SK-N-SH treated with all-trans-retinoic acid at 6 μM for 48 hours (cell line): ENCODE measurements at regions not wholly inside any gene's neighbourhood (a gene's known extent, or its start where the extent isn't known, plus 50 kb on each side); places are given as distances from the start of the nearest gene placed in this dataset.

Experiments used
- ATAC-seq: fragments of 200-7000 bp; cut with Tn5 transposase; 3 replicates; pipeline ENCODE4 v1.9.1; 2020; ENCODE audit warnings: mild to moderate bottlenecking, moderate library complexity
- BACH2 ChIP-seq: fragments of 250-450 bp; sonication (Bioruptor Pico); IDR thresholded peaks from 2 replicates; pipeline ENCODE4 v1.9.0; 2021; ENCODE audit warnings: mild to moderate bottlenecking, borderline replicate concordance
- CSDC2 ChIP-seq: fragments of 250-450 bp; sonication (Bioruptor Pico); IDR thresholded peaks from 2 replicates; pipeline ENCODE4 v1.5.0; 2020; ENCODE audit warnings: mild to moderate bottlenecking, moderate library complexity
- ESRRG ChIP-seq: fragments of 250-450 bp; sonication (Bioruptor Pico); IDR thresholded peaks from 2 replicates; pipeline ENCODE4 v1.6.1; 2021; ENCODE audit warnings: mild to moderate bottlenecking
- GLIS3 ChIP-seq: fragments of 250-450 bp; sonication (Bioruptor Pico); IDR thresholded peaks from 2 replicates; pipeline ENCODE4 v1.5.0; 2020; ENCODE audit warnings: mild to moderate bottlenecking, moderate library complexity
- ISL1 ChIP-seq: fragments of 250-450 bp; sonication (Bioruptor Pico); IDR thresholded peaks from 2 replicates; pipeline ENCODE4 v2.1.2; 2022; ENCODE audit warnings: mild to moderate bottlenecking, moderate library complexity
- OSR1 ChIP-seq: fragments of 250-450 bp; sonication (Bioruptor Pico); IDR thresholded peaks from 2 replicates; pipeline ENCODE4 v1.8.0; 2022; ENCODE audit warnings: moderate library complexity, mild to moderate bottlenecking, inconsistent platforms
- PPARA ChIP-seq: fragments of 250-450 bp; sonication (Bioruptor Pico); IDR thresholded peaks from 2 replicates; pipeline ENCODE4 v1.5.0; 2020; ENCODE audit warnings: mild to moderate bottlenecking, borderline replicate concordance
- RARB ChIP-seq: fragments of 250-450 bp; sonication (Bioruptor Pico); IDR thresholded peaks from 2 replicates; pipeline ENCODE4 v1.8.0; 2021; ENCODE audit warnings: mild to moderate bottlenecking, moderate library complexity
- SNAI2 ChIP-seq: fragments of 250-450 bp; sonication (Bioruptor Pico); IDR thresholded peaks from 2 replicates; pipeline ENCODE4 v1.5.0; 2020; ENCODE audit warnings: mild to moderate bottlenecking, moderate library complexity
- TOX ChIP-seq: fragments of 250-450 bp; sonication (Bioruptor Pico); IDR thresholded peaks from 2 replicates; pipeline ENCODE4 v1.8.0; 2021; ENCODE audit warnings: mild to moderate bottlenecking, moderate library complexity, borderline replicate concordance
- ZFP3 ChIP-seq: fragments of 250-450 bp; sonication (Bioruptor Pico); IDR thresholded peaks from 2 replicates; pipeline ENCODE4 v1.5.0; 2020; ENCODE audit warnings: mild to moderate bottlenecking, moderate library complexity
- ZFP30 ChIP-seq: fragments of 450-650 bp; formaldehyde crosslinking; IDR thresholded peaks from 2 replicates; pipeline ENCODE4 v1.5.0; 2022; ENCODE audit warnings: mild to moderate bottlenecking, moderate library complexity
- ZNF565 ChIP-seq: fragments of 450-650 bp; formaldehyde crosslinking; conservative IDR thresholded peaks from 2 replicates; pipeline ENCODE4 v1.5.0; 2020; ENCODE audit warnings: low read depth, mild to moderate bottlenecking, moderate library complexity
- ZNF8 ChIP-seq: fragments of 450-650 bp; formaldehyde crosslinking; IDR thresholded peaks from 2 replicates; pipeline ENCODE4 v1.5.0; 2020; ENCODE audit warnings: mild to moderate bottlenecking, moderate library complexity
- TF ChIP-seq, protein P1 (sequence below): fragments of 250-450 bp; sonication (Bioruptor Pico); IDR thresholded peaks from 2 replicates; pipeline ENCODE4 v1.5.1; 2020; ENCODE audit warnings: low read depth, mild to moderate bottlenecking, moderate library complexity
- TF ChIP-seq, protein P2 (sequence below): fragments of 250-450 bp; sonication (Bioruptor Pico); IDR thresholded peaks from 2 replicates; pipeline ENCODE4 v1.8.0; 2021; ENCODE audit warnings: low read depth, mild to moderate bottlenecking, moderate library complexity, borderline replicate concordance
- TF ChIP-seq, protein P3 (sequence below): fragments of 250-450 bp; sonication (Bioruptor Pico); IDR thresholded peaks from 2 replicates; pipeline ENCODE4 v1.5.0; 2020; ENCODE audit warnings: mild to moderate bottlenecking, moderate library complexity
- TF ChIP-seq, protein P4 (sequence below): fragments of 250-450 bp; sonication (Bioruptor Pico); IDR thresholded peaks from 2 replicates; pipeline ENCODE4 v1.5.1; 2021; ENCODE audit warnings: mild to moderate bottlenecking, moderate library complexity

DNA sequence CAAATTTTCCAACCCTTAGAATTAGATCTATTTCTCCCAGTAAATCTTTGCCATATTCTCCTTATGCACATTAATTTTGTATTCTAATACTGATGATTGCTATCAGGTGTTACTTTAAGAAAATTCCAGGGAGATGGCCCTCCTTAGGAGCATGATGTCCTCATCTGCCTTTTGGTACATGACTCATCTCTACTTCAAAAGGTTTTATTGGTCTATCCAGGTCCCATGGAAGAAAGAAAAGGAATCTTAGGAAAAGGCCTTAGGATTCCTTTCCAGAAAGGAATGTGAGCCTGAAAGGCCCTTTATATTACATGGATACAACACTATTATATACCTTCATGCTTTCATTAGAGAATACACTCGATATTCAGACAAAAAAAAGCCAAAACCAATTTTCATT, 968.2 kb downstream of the STIM2 start:
- TF ChIP-seq ISL1 (no peak), OSR1 (no peak), ESRRG (CRISPR knock-in tag) (no peak)
- TF ChIP-seq, protein P1, sequence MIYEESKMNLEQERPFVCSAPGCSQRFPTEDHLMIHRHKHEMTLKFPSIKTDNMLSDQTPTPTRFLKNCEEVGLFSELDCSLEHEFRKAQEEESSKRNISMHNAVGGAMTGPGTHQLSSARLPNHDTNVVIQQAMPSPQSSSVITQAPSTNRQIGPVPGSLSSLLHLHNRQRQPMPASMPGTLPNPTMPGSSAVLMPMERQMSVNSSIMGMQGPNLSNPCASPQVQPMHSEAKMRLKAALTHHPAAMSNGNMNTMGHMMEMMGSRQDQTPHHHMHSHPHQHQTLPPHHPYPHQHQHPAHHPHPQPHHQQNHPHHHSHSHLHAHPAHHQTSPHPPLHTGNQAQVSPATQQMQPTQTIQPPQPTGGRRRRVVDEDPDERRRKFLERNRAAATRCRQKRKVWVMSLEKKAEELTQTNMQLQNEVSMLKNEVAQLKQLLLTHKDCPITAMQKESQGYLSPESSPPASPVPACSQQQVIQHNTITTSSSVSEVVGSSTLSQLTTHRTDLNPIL (CRISPR knock-in tag): no peak
- no peak for ATAC-seq

DNA sequence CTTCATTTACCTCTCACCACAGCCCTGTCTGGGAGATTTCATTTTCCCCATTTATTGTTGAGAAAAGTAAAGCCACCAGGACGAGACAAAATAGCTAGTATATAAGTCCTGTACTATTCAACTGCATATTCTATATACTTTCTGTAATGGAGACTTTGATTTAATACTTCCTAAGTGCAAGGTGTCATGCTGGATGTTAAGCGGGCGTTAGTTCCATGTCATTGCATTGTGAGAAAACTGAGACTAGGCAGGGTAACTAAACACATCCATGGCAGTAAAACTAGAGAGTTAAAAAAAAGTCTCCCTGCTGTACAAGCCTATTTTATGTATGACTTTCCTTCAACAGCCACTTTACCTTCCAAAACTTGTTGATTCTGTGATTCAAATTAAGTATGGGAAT, 969.6 kb downstream of the STIM2 start:
- no peak for ATAC-seq
- TF ChIP-seq BACH2 (CRISPR knock-in tag): no peak
- TF ChIP-seq, protein P1 (CRISPR knock-in tag): no peak
- no peak for TF ChIP-seq SNAI2
- TF ChIP-seq RARB (CRISPR knock-in tag): no peak
- TF ChIP-seq, all 23 proteins: peak for 0

DNA sequence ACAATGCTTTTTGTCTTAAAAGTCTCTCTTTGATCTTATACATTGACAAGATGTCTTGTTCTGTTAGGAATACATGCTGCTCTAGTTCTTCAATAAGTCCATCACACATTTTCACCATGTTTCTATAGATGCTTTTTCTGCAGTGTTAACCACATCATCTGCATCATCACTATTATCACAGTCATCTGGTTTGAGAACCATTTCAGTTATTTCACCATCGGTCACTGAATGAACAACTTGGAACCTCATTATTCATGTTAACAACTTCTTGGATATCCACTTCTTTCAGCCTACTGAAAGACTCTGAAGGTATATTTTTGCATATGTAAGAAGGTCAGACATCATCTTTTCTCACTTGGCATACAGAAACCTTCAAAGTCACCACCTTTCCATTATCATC, 975.2 kb downstream of the STIM2 start:
- TF ChIP-seq, protein P2, sequence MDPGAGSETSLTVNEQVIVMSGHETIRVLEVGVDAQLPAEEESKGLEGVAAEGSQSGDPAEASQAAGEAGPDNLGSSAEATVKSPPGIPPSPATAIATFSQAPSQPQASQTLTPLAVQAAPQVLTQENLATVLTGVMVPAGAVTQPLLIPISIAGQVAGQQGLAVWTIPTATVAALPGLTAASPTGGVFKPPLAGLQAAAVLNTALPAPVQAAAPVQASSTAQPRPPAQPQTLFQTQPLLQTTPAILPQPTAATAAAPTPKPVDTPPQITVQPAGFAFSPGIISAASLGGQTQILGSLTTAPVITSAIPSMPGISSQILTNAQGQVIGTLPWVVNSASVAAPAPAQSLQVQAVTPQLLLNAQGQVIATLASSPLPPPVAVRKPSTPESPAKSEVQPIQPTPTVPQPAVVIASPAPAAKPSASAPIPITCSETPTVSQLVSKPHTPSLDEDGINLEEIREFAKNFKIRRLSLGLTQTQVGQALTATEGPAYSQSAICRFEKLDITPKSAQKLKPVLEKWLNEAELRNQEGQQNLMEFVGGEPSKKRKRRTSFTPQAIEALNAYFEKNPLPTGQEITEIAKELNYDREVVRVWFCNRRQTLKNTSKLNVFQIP (CRISPR knock-in tag): no peak
- TF ChIP-seq ZNF565 (CRISPR knock-in tag) (no peak), GLIS3 (CRISPR knock-in tag) (no peak), CSDC2 (no peak), ZNF8 (CRISPR knock-in tag) (no peak), RARB (CRISPR knock-in tag) (no peak), ZFP3 (CRISPR knock-in tag) (no peak), PPARA (CRISPR knock-in tag) (no peak), TOX (CRISPR knock-in tag) (no peak), ISL1 (no peak), OSR1 (no peak)
- TF ChIP-seq, protein P1 (CRISPR knock-in tag): no peak
- no peak for ATAC-seq

DNA sequence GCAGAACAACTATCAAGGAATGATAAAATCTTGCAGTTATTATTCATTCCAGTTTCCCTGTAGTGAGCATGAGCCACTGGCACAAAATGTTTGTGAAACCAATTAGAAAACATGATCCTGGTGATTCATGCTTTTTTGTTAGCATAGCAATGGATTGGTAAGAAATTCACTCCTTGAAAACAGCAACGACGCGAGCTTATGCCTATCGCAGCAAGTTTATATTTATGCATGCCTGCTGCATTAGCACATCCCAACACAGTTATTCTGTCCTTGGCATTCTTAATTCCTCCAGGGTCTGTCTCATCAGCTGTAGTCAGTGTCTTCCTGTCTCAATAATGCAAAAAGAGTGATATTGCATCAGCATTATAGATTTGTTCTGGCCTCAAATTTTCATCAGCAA, 975.9 kb downstream of the STIM2 start:
- no peak for ATAC-seq
- TF ChIP-seq, protein P3, sequence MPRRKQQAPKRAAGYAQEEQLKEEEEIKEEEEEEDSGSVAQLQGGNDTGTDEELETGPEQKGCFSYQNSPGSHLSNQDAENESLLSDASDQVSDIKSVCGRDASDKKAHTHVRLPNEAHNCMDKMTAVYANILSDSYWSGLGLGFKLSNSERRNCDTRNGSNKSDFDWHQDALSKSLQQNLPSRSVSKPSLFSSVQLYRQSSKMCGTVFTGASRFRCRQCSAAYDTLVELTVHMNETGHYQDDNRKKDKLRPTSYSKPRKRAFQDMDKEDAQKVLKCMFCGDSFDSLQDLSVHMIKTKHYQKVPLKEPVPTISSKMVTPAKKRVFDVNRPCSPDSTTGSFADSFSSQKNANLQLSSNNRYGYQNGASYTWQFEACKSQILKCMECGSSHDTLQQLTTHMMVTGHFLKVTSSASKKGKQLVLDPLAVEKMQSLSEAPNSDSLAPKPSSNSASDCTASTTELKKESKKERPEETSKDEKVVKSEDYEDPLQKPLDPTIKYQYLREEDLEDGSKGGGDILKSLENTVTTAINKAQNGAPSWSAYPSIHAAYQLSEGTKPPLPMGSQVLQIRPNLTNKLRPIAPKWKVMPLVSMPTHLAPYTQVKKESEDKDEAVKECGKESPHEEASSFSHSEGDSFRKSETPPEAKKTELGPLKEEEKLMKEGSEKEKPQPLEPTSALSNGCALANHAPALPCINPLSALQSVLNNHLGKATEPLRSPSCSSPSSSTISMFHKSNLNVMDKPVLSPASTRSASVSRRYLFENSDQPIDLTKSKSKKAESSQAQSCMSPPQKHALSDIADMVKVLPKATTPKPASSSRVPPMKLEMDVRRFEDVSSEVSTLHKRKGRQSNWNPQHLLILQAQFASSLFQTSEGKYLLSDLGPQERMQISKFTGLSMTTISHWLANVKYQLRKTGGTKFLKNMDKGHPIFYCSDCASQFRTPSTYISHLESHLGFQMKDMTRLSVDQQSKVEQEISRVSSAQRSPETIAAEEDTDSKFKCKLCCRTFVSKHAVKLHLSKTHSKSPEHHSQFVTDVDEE (CRISPR knock-in tag): no peak
- no peak for TF ChIP-seq ZFP30 (CRISPR knock-in tag)
- no peak for TF ChIP-seq GLIS3 (CRISPR knock-in tag)
- TF ChIP-seq, protein P2 (CRISPR knock-in tag): no peak
- TF ChIP-seq ZNF8 (CRISPR knock-in tag): no peak
- TF ChIP-seq, protein P4, sequence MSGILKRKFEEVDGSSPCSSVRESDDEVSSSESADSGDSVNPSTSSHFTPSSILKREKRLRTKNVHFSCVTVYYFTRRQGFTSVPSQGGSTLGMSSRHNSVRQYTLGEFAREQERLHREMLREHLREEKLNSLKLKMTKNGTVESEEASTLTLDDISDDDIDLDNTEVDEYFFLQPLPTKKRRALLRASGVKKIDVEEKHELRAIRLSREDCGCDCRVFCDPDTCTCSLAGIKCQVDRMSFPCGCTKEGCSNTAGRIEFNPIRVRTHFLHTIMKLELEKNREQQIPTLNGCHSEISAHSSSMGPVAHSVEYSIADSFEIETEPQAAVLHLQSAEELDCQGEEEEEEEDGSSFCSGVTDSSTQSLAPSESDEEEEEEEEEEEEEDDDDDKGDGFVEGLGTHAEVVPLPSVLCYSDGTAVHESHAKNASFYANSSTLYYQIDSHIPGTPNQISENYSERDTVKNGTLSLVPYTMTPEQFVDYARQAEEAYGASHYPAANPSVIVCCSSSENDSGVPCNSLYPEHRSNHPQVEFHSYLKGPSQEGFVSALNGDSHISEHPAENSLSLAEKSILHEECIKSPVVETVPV: no peak
